DOHH2 (cell line): ENCODE measurements at regions not wholly inside any gene's neighbourhood (a gene's known extent, or its start where the extent isn't known, plus 50 kb on each side); places are given as distances from the start of the nearest gene placed in this dataset.

ENCODE experiments used
- H3F3A ChIP-seq: fragments of 200-600 bp; sonication (generic), shearing (Covaris generic); 2 replicates; pipeline ENCODE4 v1.6.0; 2016; ENCODE audit warnings: antibody characterized with exemption, mild to moderate bottlenecking; ENCODE audit not compliant: control insufficient read depth, insufficient read depth
- H3K27ac ChIP-seq: fragments of 200-600 bp; sonication (generic); 2 replicates; pipeline ENCODE4 v1.5.1; 2014; ENCODE audit warnings: low read depth, mild to moderate bottlenecking, low read length, moderate library complexity
- H3K27me3 ChIP-seq: fragments of 200-600 bp; sonication (generic); 2 replicates; pipeline ENCODE4 v1.6.1; 2014; ENCODE audit warnings: mild to moderate bottlenecking, low read length, mixed read lengths; ENCODE audit not compliant: control insufficient read depth
- H3K36me3 ChIP-seq: fragments of 200-600 bp; sonication (generic); 2 replicates; pipeline ENCODE4 v1.6.1; 2014; ENCODE audit warnings: mild to moderate bottlenecking, low read length, moderate library complexity, mixed read lengths; ENCODE audit not compliant: control insufficient read depth
- H3K4me1 ChIP-seq: fragments of 200-600 bp; sonication (generic); 2 replicates; pipeline ENCODE4 v1.6.1; 2014; ENCODE audit warnings: mild to moderate bottlenecking, low read length, mixed read lengths; ENCODE audit not compliant: control insufficient read depth
- H3K4me2 ChIP-seq: fragments of 200-600 bp; sonication (generic); 2 replicates; pipeline ENCODE4 v1.6.0; 2014; ENCODE audit warnings: mild to moderate bottlenecking, low read length, moderate library complexity
- H3K4me3 ChIP-seq: fragments of 200-600 bp; sonication (generic); 2 replicates; pipeline ENCODE4 v1.5.1; 2014; ENCODE audit warnings: mild to moderate bottlenecking, low read length, mixed read lengths
- H3K79me2 ChIP-seq: fragments of 200-600 bp; sonication (generic); 2 replicates; pipeline ENCODE4 v1.6.1; 2014; ENCODE audit warnings: mild to moderate bottlenecking, low read length, mixed read lengths; ENCODE audit not compliant: control insufficient read depth
- H3K9me2 ChIP-seq: fragments of 200-600 bp; sonication (generic); replicated peaks from 2 replicates; pipeline ENCODE4 v1.6.1; 2014; ENCODE audit warnings: mild to moderate bottlenecking, low read length, mixed read lengths; ENCODE audit not compliant: control insufficient read depth
- H3K9me3 ChIP-seq: fragments of 200-600 bp; sonication (generic); 2 replicates; pipeline ENCODE4 v1.6.1; 2014; ENCODE audit warnings: antibody characterized with exemption, low read length, mixed read lengths; ENCODE audit not compliant: control insufficient read depth, insufficient read depth
- H4K20me1 ChIP-seq: fragments of 200-600 bp; sonication (generic); 2 replicates; pipeline ENCODE4 v1.6.0; 2014; ENCODE audit warnings: low read depth, mild to moderate bottlenecking, antibody characterized with exemption, low read length, moderate library complexity; ENCODE audit not compliant: control insufficient read depth, insufficient read depth
- EZH2phosphoT487 ChIP-seq: fragments of 200-600 bp; sonication (generic); IDR thresholded peaks from 2 replicates; pipeline ENCODE4 v1.6.1; 2017; ENCODE audit warnings: borderline replicate concordance, mild to moderate bottlenecking, antibody characterized with exemption, low read length, moderate library complexity, mixed read lengths
- TF ChIP-seq, protein P1 (sequence below): fragments of 200-600 bp; sonication (generic); IDR thresholded peaks from one replicate; pipeline ENCODE4 v1.5.1; 2014; ENCODE audit warnings: antibody characterized with exemption, mild to moderate bottlenecking, low read depth, low read length; ENCODE audit not compliant: poor library complexity, severe bottlenecking

DNA sequence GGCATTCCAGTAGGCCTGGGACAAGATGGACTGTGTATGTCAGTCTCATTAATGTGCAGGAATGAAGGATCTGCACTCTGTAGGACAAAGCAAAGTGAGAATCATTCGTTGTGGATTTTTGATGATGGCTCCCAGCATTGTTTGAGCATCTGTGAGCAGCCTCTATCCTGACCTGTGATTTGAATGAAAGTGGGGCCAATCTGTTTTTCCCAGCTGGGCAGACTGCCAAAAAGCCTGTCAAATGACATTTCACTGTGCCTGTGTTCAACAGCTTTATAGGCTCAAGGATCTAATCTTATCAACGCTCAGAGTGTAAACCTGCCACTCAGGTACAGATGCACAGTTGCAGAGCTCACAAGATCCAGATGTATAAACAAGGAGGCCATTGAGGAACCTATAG lies 86.7 kb upstream of the SYNDIG1 start:
- no peaks in the 10 kb centered on the region for H3K36me3 ChIP-seq

DNA sequence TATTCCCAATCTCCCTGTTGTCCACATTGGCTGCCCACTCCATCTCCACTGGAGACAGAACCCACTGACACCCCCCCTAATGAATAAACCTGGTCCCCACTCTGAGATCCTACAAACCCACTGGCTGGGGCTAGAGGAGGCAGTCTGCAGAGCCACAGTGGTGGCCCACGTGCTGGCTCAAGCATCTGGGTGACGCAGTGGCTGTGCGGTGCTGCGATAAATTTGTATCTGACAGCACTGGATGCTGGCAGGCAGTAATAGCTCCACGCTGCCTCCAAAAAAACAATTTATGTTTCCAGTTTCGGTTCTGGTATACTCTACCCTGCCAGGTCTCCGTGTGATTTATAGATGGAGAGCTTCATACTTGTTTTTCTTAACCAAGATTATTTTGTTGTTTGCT lies 87.1 kb upstream of the SYNDIG1 start:
- Histone ChIP-seq H3K36me3 (no peaks in the 10 kb centered on the region), H3K4me1 (no peaks in the 10 kb centered on the region), H3K79me2 (no peaks in the 10 kb centered on the region), H4K20me1 (no peaks in the 10 kb centered on the region), H3K27ac (no peak overlapping the region), H3K4me3 (no peak overlapping the region), H3K27me3 (no peaks in the 10 kb centered on the region), H3K9me2 (no peaks in the 10 kb centered on the region), H3K9me3 (no peaks in the 10 kb centered on the region), H3F3A (no peaks in the 10 kb centered on the region), H3K4me2 (no peak overlapping the region)
- TF ChIP-seq, protein P1, sequence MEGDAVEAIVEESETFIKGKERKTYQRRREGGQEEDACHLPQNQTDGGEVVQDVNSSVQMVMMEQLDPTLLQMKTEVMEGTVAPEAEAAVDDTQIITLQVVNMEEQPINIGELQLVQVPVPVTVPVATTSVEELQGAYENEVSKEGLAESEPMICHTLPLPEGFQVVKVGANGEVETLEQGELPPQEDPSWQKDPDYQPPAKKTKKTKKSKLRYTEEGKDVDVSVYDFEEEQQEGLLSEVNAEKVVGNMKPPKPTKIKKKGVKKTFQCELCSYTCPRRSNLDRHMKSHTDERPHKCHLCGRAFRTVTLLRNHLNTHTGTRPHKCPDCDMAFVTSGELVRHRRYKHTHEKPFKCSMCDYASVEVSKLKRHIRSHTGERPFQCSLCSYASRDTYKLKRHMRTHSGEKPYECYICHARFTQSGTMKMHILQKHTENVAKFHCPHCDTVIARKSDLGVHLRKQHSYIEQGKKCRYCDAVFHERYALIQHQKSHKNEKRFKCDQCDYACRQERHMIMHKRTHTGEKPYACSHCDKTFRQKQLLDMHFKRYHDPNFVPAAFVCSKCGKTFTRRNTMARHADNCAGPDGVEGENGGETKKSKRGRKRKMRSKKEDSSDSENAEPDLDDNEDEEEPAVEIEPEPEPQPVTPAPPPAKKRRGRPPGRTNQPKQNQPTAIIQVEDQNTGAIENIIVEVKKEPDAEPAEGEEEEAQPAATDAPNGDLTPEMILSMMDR, result no peak
- TF ChIP-seq EZH2phosphoT487, result no peak

More for the DNA sequence above, 86.7 kb upstream of the SYNDIG1 start:
- H3K4me3 ChIP-seq, result no peak overlapping the region
- no peak overlapping the region for H3K27ac ChIP-seq
- H3K4me1 ChIP-seq, result no peaks in the 10 kb centered on the region
- no peaks in the 10 kb centered on the region for H3K79me2 ChIP-seq
- H3F3A ChIP-seq, result no peaks in the 10 kb centered on the region
- H4K20me1 ChIP-seq, result no peaks in the 10 kb centered on the region
- H3K9me2 ChIP-seq, result no peaks in the 10 kb centered on the region
- no peak overlapping the region for H3K4me2 ChIP-seq
- H3K9me3 ChIP-seq, result no peaks in the 10 kb centered on the region
- no peak for TF ChIP-seq EZH2phosphoT487
- TF ChIP-seq, protein P1, result no peak
- H3K27me3 ChIP-seq, result no peaks in the 10 kb centered on the region

DNA sequence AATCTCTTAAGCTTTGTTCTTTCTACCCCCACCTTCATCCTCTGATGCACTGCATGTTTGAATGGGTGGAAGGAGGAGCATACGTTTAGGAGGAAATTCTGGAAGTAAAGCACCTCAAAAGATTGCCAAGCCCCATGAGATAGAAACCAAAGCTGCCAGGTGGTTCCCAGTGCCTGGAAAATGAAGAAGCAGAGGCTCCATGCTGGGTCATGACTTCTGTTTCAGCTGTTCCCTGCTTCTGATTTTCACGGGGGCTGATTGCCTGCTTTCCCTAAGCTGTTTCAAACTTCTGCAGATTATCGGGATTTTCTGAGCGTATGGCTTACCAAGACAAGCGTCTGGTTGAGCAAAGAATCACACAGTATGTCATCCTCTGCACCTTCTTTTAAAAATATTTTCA lies 87.5 kb upstream of the SYNDIG1 start:
- H3K4me3 ChIP-seq, result no peak overlapping the region
- H3K9me3 ChIP-seq, result no peaks in the 10 kb centered on the region
- no peaks in the 10 kb centered on the region for H3K27me3 ChIP-seq
- H4K20me1 ChIP-seq, result no peaks in the 10 kb centered on the region
- no peaks in the 10 kb centered on the region for H3K79me2 ChIP-seq
- H3K27ac ChIP-seq, result no peak overlapping the region
- no peak overlapping the region for H3K4me2 ChIP-seq
- H3F3A ChIP-seq, result no peaks in the 10 kb centered on the region
- H3K9me2 ChIP-seq, result no peaks in the 10 kb centered on the region
- H3K4me1 ChIP-seq, result no peaks in the 10 kb centered on the region
- TF ChIP-seq, protein P1, result no peak
- no peak for TF ChIP-seq EZH2phosphoT487
- H3K36me3 ChIP-seq, result no peaks in the 10 kb centered on the region

DNA sequence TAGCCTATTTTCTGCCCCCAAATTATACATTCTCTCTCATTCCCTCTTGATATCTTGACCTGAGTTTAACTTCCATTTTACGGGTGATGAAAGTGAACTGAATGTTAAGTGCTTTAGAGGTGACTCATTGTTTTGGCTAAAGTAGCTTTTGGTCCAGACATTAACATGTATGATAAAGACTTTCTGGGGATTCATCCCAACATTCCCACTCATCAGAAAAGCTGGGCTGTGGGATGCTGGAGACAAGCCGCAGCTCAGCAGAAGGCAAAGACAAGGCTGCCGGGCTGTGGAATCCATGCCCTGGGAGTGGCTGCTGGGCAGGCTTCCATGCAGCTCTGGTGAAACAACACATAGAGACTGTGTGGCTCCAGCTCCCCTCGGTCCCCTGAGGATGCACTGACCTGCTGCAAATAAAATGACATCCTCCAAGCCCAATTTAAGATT lies 89.9 kb upstream of the SYNDIG1 start:
- Histone ChIP-seq H4K20me1 (no peaks in the 10 kb centered on the region), H3K79me2 (no peaks in the 10 kb centered on the region), H3K9me3 (no peaks in the 10 kb centered on the region), H3K27ac (no peak overlapping the region), H3K4me1 (no peaks in the 10 kb centered on the region), H3K27me3 (no peaks in the 10 kb centered on the region), H3K36me3 (no peaks in the 10 kb centered on the region), H3K4me3 (no peak overlapping the region), H3F3A (no peaks in the 10 kb centered on the region), H3K9me2 (no peaks in the 10 kb centered on the region), H3K4me2 (no peak overlapping the region)
- TF ChIP-seq, protein P1, result no peak
- no peak for TF ChIP-seq EZH2phosphoT487
